ENCODE measurements at regions not wholly inside any gene's neighbourhood (a gene's known extent, or its start where the extent isn't known, plus 50 kb on each side); places are given as distances from the start of the nearest gene placed in this dataset.

DNA sequence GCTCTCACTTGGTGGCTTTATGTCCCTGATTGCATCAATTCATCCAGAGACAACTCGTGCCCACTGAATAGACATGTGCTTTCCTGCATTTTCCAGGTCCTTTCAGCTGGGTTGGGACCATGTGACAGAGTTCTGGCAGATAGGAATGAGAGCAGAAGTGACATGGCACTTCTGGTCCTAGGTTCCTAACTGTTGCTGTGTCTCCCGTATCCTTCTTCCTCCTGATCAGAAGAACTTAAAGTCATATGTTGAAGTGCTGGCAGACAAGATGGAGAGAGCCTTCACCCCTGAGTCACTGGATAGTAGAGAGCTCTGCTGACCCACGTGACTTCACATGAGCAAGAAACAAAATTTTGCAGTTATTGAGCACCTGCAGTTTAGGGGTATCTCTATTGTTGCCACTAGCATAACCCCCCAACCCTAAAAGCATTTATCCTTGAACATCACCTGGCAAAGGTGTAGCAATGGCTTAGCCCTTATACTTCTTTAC lies 80.0 kb downstream of the NREP start:
- DNase-seq (ENCODE audit: low read depth in 2 of 2), result no peak

DNA sequence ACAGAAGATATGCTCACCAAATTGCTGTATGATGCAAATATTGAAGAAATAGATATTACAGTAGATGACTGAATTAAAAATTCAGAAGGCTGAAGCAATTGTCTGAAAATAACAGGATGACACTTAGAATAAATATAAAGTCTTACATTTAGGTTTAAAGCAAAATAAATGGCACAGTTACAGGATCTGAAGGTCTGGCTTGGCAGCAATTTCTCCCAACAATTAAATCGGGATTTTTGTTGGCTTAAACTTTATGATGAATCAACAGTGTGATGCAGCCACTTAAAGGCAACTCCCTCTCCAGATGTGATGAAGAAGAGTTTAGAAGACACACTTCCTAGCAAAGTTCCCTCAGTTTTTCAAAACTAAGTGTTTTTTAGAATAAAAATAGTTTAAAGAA lies 80.5 kb downstream of the NREP start:
- DNase-seq (ENCODE audit: low read depth in 2 of 2), result no peak

DNA sequence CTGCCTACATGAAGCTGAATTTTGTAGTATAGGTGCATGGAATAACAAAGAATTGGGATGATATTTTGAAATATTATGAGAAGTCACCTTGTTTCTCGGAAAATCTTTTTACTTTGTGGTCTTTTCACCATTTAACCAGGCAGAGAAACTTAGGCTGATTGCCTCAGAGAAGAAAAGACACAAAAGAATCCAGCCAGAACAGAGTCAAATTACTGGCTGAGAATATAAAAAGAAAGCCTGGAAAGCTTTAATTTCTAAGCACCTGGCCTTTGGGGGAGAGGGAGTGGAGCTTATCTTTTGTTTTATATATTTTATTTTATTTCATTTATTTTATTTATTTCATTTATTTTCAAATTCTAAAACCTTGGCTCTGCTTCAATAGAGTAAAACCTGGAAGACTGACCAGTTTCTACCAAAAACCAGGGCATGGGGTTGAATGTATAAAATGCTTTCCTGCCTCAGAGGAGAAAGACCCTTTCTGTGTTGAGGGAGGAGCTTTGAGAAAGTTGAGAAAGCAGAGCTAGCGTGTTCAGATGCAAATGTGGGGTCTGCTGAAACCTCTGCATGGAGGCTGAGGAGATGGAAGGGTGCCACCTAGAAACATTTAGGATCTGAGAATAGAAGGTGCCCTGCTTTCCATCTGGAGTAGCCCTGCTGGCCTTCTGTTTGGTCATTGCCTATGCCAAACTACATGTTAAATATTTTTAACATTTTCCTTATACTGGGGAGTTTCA lies 81.6 kb downstream of the NREP start:
- no peak for DNase-seq (ENCODE audit: low read depth in 2 of 2)

DNA sequence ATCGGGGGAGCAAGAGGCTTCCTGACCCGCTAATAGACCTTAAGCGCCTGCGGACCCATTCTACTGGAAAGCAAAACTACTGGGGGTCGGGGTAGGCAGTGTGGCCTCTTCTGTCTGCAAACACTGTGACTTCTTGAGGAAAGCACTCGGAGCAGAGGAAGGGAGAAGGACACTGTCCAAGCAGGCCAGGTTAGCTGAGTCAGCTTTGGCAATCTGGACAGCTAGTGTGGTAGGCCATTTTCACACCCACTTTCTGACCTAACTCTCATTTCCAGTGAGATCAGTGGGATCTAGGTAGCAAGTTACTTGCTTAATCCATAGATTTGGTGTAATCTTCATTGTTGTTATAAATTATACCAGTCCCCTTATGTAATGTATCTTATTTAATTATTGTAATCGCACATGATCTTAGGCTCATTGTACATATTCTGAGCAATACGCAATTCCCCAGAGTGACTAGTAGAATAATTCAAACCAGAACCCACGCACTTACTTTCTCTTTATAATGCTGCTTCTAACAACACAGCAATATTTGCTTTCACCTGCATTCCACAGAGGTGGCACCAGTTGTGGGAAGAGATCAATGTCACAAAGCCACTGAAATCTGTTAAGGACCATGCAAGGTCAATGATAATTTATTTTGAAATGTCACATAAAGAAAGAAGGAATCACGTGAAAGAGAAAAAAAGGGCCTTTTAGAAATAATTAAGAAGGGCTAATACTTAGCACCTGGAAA lies 82.9 kb downstream of the NREP start:
- DNase-seq (ENCODE audit: low read depth in 2 of 2), result no peak

DNA sequence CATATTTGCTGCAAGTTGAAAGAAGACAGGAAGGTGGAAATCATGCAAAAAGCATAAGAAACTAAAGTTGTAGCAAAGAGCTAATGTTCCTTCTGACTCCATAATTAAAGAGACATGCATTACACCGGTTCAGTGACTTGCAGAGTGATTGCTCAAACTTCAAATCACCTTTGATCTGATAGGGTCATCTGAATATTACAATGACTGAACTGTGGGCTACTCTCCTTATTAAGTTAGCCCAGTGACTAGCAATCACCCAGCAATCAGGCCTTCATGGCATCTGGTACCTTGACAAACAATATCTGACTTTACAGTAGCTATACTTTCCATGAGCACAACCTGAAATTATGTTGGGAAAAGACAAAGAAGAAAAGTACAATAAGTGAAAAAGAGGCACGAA lies 84.9 kb downstream of the NREP start:
- no peak for DNase-seq (ENCODE audit: low read depth in 2 of 2)

DNA sequence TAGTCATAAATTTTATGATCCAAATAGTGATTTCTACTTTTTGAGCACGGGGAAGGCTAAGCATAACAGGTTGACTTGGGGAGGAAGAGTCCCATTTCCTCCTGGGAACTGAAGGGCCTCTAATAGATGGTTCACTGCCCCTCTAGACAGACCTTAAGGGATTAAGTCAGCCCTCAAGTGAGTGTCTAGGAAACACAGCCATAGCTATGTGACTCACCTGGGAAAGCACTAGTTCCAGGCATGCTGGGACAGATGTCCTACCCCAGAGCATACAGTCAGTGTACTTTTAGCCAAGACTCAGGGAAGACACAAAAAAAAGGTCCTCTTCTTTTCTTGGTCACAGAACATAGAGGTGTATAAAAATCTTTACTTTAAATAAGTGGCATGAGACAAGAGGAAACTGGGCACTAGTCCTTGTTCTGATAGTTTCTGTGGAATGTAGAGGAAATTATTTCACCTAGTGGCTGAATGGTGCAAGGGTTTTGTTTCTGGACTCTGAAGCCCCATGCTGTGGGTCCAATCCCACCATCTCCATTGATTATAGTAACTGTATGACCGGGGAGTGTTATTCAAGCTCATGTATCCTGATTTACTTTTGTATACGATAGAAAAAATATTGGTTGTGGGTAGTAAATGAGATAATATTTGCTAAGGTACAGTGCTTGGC lies 86.0 kb downstream of the NREP start:
- no peak for DNase-seq (ENCODE audit: low read depth in 2 of 2)

DNA sequence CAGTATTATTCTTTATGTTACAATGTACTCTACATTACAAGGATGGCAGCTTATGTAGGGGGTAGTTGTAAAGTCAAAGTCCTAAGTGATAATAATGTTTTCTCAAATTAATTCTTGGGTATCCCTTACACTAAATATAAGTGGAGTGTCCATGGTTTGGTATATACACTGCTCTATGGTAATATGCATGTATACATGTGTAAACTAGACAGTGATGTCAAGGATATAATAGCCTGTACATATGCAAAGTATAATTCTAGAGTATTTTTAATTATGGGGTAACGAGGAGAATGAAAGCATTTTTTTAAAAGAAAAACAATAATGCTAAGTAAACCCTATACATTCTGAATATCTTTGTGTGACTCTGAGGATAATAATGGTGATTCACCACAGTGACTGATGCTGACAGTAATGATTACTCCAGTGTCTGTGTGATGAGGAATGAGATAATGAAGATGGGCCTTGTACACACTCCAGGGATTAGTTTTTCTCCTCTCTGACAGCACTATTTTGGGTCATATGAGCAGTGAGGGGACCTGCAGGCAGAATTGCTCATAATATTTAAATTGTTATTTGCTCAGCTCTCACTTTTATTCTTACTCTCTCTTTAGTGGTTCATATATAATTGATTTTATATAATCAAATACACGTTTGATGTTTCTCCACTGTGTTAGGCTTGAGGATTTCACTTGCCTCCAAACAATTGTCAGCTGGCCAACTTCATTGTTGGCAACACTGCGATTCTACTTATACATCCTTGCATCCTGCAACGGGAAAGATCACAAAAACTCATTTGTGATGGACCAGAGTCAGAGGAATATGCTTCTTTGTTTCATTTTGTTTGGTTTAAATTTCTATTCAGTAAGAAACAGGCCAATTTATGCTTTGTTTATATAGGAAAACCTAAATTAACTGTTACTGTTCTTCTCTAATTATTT lies 88.2 kb downstream of the NREP start:
- no peak for DNase-seq (ENCODE audit: low read depth in 2 of 2)

DNA sequence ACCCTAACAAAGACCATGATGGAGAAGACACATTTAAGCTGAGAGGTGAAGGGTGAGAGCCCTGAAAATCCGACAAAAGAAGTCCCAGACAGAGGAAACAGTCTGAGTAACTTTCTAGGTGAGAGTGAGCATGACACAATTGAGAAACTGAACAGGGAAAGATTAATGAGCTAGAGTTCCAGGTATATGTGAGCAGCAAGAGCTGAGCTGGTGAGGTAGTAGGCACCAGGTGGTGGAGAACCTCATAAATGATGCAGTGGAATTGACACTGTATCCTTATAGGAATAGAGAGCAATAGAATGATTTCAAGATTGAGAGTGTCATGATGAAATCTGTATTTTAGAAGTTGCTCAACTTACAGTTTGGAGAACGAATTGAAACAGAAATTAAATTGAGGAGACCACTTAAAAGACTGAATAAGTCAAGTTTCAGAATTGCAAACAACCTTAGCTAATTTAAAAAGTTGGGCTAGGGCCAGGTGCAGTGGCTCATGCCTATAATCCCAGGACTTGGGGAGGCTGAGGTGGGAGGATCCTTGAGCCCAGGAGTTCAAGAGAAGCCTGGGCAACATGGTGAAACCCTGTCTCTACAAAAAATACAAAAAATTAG lies 89.8 kb downstream of the NREP start:
- no peak for DNase-seq (ENCODE audit: low read depth in 2 of 2)

DNA sequence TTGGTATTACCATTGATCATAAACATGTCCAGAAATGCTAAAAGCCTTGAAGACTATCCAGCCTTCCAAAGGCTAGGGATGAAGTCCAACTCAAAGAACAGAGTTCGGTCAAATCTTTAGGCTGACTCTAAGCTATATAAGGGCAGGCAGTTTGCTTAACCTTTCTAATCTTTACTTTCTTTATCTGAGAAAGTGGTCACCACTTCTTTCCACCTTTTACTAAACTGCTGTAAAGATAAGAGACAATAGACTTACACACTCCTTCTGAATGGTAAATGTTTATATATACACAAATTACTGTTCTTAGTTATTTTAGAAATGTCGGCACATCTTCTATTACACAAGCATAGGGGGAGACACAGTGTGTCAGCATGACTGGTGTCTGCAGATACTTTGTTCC lies 100.4 kb downstream of the NREP start:
- DNase-seq (ENCODE audit: low read depth in 2 of 2), result no peak

DNA sequence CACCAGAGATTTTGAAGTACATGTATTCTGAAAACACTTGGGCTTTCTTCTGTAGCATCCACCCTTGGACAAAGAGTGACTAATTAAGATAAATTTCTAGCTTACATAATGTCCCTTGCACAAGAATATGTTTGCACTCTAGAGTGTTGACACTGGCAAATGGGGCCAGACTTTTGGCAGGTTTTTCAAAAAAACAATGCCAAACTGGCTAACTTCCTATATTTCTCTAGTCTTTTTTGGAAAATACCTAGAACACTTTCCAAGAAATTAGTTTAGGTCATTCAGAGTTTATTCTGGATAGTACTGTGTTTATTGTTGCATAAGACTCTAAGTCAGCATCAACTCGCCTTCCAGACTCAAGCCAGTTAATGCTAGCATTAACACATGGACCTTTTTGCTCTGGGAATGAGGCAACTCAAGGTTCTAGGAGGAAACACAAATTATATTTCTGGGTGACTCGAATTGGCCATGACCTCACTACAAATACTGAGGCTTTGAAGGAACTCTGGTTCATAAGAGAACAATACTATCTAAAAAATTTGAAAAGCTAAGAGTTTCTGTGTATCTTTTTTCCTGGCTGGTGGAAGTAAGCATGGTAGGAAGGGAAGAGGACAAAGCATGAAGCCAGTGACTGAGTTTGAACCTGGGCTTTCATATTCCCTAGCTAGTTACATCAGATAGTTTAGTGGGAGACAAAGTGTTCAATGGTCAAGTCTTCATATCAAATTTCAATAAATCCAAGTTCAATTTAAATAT lies 101.6 kb downstream of the NREP start:
- no peak for DNase-seq (ENCODE audit: low read depth in 2 of 2)

DNA sequence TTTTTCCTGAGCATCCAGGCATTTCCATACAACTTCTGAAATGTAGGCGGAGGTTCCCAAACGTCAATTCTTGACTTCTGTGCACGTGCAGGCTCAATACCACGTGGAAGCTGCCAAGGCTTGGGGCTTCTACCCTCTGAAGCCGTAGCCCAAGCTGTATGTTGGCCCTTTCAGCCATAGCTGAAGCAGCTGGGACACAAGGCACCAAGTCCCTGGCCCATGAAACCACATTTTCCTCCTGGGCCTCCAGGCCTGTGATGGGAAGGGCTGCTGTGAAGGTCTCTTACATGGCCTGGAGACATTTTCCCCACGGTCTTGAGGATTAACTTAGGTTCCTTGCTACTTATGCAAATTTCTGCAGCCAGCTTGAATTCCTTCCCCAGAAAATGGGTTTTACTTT lies 103.6 kb downstream of the NREP start:
- no peak for DNase-seq (ENCODE audit: low read depth in 2 of 2)

DNA sequence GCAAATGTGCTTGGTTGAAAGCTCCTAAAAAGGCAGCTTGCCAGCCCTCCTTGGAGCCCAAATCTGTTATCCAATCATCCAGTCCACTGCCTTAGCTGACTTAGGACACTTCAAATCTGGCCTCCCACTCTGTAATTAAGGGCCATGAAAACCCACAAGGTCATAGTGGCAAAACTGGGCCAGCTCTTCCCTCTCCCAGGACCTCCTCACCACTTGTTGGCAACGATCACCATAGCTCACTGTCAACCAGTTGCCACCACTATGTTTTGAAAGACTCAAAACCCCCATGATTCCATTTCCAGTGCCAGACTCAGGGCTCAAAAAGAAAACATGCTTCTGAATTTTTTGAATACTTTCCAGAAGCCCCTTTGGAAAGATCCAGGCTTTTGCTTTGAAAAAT lies 107.5 kb downstream of the NREP start:
- no peak for DNase-seq (ENCODE audit: low read depth in 2 of 2)

DNA sequence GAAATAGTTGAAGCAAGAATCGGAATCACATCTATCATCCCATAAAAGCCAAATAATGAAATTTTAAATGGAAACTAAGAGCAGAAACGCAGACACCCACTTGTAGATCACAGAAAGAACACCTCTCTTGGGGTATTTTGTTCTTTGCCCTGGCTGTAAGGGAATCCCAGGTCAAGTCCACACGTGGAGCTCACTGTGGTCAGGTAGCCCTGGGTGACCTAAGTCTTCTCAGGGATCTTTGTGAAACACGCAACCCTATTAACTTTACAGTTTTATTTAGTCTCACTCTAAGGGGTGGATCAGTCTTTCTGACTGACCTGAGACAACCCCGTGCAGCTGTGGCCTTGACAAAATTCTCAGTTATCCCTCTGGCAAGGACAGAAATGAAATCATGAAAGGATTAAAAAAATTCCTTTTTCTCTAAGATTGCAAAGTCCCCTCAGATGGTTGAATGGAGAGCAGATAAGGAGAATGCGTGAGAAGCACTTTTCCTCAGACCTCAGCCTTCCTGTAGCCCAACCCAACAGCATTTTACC lies 111.6 kb downstream of the NREP start:
- DNase-seq (ENCODE audit: low read depth in 2 of 2), result no peak

DNA sequence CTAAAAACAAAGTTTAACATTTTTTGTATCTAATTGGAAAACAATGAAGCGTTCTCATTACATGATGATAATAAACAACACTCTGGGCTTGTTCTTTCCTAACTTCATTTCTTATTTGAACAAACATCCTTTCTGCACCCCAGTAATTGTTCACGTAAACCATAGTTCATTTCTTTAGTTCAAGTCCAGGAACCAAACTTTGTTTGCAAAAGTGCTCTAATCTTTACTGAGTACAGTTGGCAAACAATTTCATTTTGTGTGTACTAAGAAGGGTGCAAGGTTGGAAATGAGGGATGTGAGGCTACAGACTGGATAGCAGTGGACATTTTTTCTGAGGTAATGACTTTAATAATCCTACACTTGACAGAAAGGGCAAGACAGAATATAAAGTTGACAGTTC lies 113.5 kb downstream of the NREP start:
- DNase-seq (ENCODE audit: low read depth in 2 of 2), result no peak

DNA sequence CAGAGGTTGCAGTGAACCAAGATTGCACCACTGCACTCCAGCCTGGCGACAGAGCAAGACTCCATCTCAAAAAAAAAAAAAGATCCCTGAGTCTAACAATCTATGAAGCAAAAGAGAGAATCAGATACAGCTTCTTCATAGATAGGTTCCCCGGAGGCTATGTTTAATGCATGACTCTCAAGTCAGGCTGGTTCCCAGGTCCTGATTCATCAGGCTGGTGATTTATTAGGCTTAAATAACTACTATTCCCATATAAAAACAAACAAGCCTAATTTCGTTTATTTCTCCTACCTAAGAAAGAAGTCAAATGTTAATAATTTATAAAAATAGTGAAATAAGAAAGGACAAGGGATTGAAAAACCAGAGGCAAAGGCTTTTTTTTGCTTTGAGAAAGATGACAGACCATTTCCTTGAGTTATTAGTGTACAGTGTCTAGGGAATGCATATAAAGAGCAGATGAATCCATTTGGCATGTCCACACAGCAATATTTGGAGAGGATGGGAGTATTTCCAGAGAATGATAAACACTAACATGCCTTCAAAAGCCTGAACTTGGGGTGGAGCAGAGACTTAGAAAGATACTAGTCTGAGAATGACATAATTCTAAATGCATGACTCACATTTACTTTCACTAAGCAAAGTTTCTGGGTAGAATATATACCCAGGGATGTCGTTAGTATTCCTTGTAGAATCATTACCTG lies 115.3 kb downstream of the NREP start:
- no peak for DNase-seq (ENCODE audit: low read depth in 2 of 2)

DNA sequence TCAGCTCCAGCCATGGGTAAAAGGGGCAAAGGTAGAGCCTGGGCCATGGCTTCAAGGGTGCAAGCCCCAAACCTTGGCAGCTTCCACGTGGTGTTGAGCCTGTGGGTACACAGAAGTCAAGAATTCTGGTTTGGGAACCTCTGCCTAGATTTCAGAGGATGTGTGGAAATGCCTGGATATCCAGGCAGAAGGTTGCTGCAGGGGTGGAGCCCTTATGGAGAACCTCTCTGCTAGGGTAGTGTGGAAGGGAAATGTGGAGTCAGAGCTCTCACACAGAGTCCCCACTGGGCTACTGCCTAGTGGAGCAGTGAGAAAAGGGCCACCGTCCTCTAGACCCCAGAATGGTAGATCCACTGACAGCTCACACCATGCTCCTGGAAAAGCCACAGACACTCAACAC lies 117.1 kb downstream of the NREP start:
- no peak for DNase-seq (ENCODE audit: low read depth in 2 of 2)

DNA sequence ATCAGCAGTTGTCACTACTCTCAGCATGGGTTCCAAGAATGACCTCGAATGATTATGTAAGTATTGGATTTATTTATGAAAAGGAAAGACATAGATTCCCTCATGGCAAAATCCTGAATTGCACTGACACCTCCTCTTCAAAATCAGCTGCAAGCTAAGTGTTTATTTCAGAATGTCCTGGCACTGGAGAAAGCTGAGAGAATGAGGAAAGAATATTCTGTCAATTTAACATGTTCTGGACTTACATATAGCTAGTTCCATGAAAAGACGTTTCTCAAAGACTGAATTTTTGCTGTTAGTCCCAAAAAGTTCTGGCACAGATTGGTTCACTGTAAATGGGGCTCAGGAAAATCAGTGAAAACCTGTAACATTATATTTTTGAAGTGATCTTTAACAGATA lies 120.3 kb downstream of the NREP start:
- no peak for DNase-seq (ENCODE audit: low read depth in 2 of 2)

DNA sequence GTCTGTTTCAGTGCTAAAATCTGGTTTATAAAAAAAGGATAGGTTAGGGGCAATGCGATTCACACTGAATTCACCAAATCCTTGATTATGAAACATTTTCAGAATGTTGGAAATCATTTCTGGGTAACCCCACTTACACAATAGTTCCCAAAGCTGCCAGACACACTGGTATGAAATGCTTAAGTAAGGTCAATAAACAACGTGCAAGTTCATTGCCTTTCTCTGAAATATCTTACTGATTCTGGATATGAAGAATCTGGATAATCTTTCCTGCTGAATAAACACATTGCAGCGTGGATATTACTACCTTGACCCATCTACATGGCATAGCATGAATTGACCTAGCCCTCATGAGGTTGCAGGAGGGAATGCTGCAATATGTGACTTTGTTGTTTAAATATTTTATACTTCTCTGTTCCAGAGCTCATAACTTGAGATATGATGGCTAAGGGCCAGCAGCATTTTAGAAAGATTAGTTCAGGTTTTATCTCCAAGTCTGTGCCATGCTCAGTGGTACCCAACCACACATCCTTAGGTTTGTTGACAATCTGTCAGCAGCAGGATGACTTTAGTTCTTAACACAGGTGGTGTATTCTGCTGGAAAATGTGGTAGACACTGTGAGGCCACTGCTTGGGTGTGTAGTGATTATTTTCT lies 121.0 kb downstream of the NREP start:
- no peak for DNase-seq (ENCODE audit: low read depth in 2 of 2)
